ENCODE measurements at regions not wholly inside any gene's neighbourhood (a gene's known extent, or its start where the extent isn't known, plus 50 kb on each side); places are given as distances from the start of the nearest gene placed in this dataset.

DNA sequence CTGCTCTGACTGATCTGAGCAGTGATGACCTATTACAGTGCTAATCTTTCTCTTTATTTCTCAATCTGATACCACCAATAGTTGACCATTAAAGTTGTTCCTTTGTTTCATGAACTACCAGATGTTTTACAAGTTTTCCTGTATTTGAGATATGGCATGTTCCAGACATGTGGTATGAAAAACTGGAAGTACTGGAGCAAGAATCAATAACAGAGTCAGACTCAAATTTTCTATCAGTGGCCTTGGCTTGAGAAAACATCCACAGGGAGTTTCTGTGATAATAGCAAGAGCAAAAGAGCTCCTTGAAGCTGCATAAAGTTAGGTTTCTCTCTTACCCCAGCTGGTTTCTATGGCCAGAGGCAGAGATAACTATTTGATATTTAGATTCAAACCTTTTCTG, 469.0 kb upstream of the STEAP1 start:
- TF ChIP-seq CTCF (conservative IDR thresholded peaks at IDR 0.05): no peak
- H3K9ac ChIP-seq (ENCODE audit: extremely low read depth, low read length, poor library complexity, severe bottlenecking): no peak overlapping the region

DNA sequence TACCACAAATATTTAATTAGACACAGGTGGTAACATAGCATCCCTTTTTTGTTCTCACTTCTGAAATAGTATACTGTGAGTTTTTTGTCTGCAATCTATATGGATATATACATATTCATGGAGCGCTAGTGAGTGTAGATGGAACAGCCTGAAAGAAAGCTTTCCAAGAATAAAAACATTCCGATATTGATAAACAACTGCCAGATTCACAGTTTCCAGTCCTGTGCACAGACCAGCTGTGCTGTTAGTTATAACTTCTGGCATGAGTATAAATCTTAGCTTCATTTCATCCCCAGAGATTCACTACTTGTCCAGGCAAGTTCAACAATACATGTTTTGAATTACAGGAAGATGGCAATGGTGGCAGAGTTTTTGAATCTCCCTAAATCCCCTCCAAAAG, 467.1 kb upstream of the STEAP1 start:
- TF ChIP-seq CTCF (conservative IDR thresholded peaks at IDR 0.05): no peak

More for the DNA sequence above, 469.0 kb upstream of the STEAP1 start:
- no peak overlapping the region for H3K4me3 ChIP-seq (ENCODE audit: low read length)
- H3K36me3 ChIP-seq (ENCODE audit: control insufficient read depth, insufficient read depth, low read length): no peaks in the 10 kb centered on the region
- no peaks in the 10 kb centered on the region for H3K9me3 Mint-ChIP-seq
- no peaks in the 10 kb centered on the region for H3K36me3 Mint-ChIP-seq (ENCODE audit: low read depth)
- peaks cover 5% of the 10 kb centered on the region for H3K4me1 Mint-ChIP-seq
- no peak for DNase-seq
- no peak overlapping the region for H3K4me3 Mint-ChIP-seq
- H3K27me3 Mint-ChIP-seq (ENCODE audit: insufficient read depth): no peaks in the 10 kb centered on the region
- no peaks in the 10 kb centered on the region for H3K27me3 ChIP-seq (ENCODE audit: control insufficient read depth, insufficient read depth, low read length, poor library complexity, severe bottlenecking)
- peaks cover 4% of the 10 kb centered on the region for H3K9me3 ChIP-seq (ENCODE audit: control insufficient read depth, low read length)
- no peak overlapping the region for H3K27ac Mint-ChIP-seq
- H3K27ac ChIP-seq (ENCODE audit: low read depth, low read length): no peak overlapping the region
- no peaks in the 10 kb centered on the region for H3K4me1 ChIP-seq (ENCODE audit: control insufficient read depth, insufficient read depth, low read length)

GRCh38 chr7:89695241-89695640, 459.0 kb upstream of the STEAP1 start:
- H3K27ac ChIP-seq (ENCODE audit: low read depth, low read length): no peak overlapping the region
- Mint-ChIP-seq H3K36me3 (ENCODE audit: low read depth) (no peaks in the 10 kb centered on the region), H3K27me3 (ENCODE audit: insufficient read depth) (no peaks in the 10 kb centered on the region), H3K9me3 (peaks cover 14% of the 10 kb centered on the region), H3K4me3 (no peak overlapping the region), H3K4me1 (no peaks in the 10 kb centered on the region), H3K27ac (no peak overlapping the region)
- 98 to 100% methylated on average over 1 to 2 of the region's 2 CpGs for WGBS, 2 experiments (ENCODE audit: insufficient coverage in 1 of 2, insufficient read length in 1 of 2)
- H3K27me3 ChIP-seq (ENCODE audit: control insufficient read depth, insufficient read depth, low read length, poor library complexity, severe bottlenecking): no peaks in the 10 kb centered on the region
- no peak overlapping the region for H3K4me3 ChIP-seq (ENCODE audit: low read length)
- H3K4me1 ChIP-seq (ENCODE audit: control insufficient read depth, insufficient read depth, low read length): no peaks in the 10 kb centered on the region
- TF ChIP-seq CTCF (conservative IDR thresholded peaks at IDR 0.05): peak; percentile 51
- H3K9ac ChIP-seq (ENCODE audit: extremely low read depth, low read length, poor library complexity, severe bottlenecking): no peak overlapping the region
- peaks cover 28% of the 10 kb centered on the region for H3K9me3 ChIP-seq (ENCODE audit: control insufficient read depth, low read length)
- no peaks in the 10 kb centered on the region for H3K36me3 ChIP-seq (ENCODE audit: control insufficient read depth, insufficient read depth, low read length)
- DNase-seq: peak; percentile 60

More for the DNA sequence above, 467.1 kb upstream of the STEAP1 start:
- H3K36me3 Mint-ChIP-seq (ENCODE audit: low read depth): no peaks in the 10 kb centered on the region
- no peaks in the 10 kb centered on the region for H3K36me3 ChIP-seq (ENCODE audit: control insufficient read depth, insufficient read depth, low read length)
- H3K4me3 Mint-ChIP-seq: no peak overlapping the region
- no peak for DNase-seq
- H3K9me3 Mint-ChIP-seq: no peaks in the 10 kb centered on the region
- H3K4me3 ChIP-seq (ENCODE audit: low read length): no peak overlapping the region
- H3K27ac ChIP-seq (ENCODE audit: low read depth, low read length): no peak overlapping the region
- H3K27me3 Mint-ChIP-seq (ENCODE audit: insufficient read depth): no peaks in the 10 kb centered on the region
- no peak overlapping the region for H3K27ac Mint-ChIP-seq
- H3K9me3 ChIP-seq (ENCODE audit: control insufficient read depth, low read length): peaks cover 4% of the 10 kb centered on the region
- H3K27me3 ChIP-seq (ENCODE audit: control insufficient read depth, insufficient read depth, low read length, poor library complexity, severe bottlenecking): no peaks in the 10 kb centered on the region
- no peaks in the 10 kb centered on the region for H3K4me1 ChIP-seq (ENCODE audit: control insufficient read depth, insufficient read depth, low read length)
- 93 to 100% methylated on average over 1 to 2 of the region's 2 CpGs for WGBS, 2 experiments (ENCODE audit: insufficient coverage in 1 of 2, insufficient read length in 1 of 2)
- no peak overlapping the region for H3K9ac ChIP-seq (ENCODE audit: extremely low read depth, low read length, poor library complexity, severe bottlenecking)
- peaks cover 5% of the 10 kb centered on the region for H3K4me1 Mint-ChIP-seq
